Endothelial cell (in vitro differentiated cells): ENCODE measurements at regions not wholly inside any gene's neighbourhood (a gene's known extent, or its start where the extent isn't known, plus 50 kb on each side); places are given as distances from the start of the nearest gene placed in this dataset.

Source experiments
- DNase-seq: peaks from one replicate; pipeline ENCODE4 v3.0.0; 2021; ENCODE audit warnings: low spot score
- H3K27ac Mint-ChIP-seq: one replicate; pipeline ENCODE4 v1.8.0; 2021; ENCODE audit warnings: mixed read lengths, inconsistent platforms; ENCODE audit not compliant: unreplicated experiment
- H3K27me3 Mint-ChIP-seq: one replicate; pipeline ENCODE4 v1.8.0; 2021; ENCODE audit warnings: mild to moderate bottlenecking, moderate library complexity, mixed read lengths, inconsistent platforms; ENCODE audit not compliant: unreplicated experiment
- H3K36me3 Mint-ChIP-seq: one replicate; pipeline ENCODE4 v1.8.0; 2021; ENCODE audit warnings: mild to moderate bottlenecking, low read depth, mixed read lengths, inconsistent platforms; ENCODE audit not compliant: unreplicated experiment
- H3K4me1 Mint-ChIP-seq: one replicate; pipeline ENCODE4 v1.8.0; 2021; ENCODE audit warnings: mild to moderate bottlenecking, mixed read lengths, inconsistent platforms; ENCODE audit not compliant: unreplicated experiment
- H3K4me3 Mint-ChIP-seq: one replicate; pipeline ENCODE4 v1.8.0; 2021; ENCODE audit warnings: mild to moderate bottlenecking, mixed read lengths, inconsistent platforms; ENCODE audit not compliant: unreplicated experiment
- H3K9me3 Mint-ChIP-seq: one replicate; pipeline ENCODE4 v1.8.0; 2021; ENCODE audit warnings: mixed read lengths, inconsistent platforms; ENCODE audit not compliant: unreplicated experiment
- CTCF ChIP-seq: fragments of 200-600 bp; sonication (generic); IDR thresholded peaks from one replicate; pipeline ENCODE4 v1.5.0; 2021; ENCODE audit warnings: antibody characterized with exemption; ENCODE audit not compliant: unreplicated experiment

GRCh38 chr18:61697306-61697909 lies 195.4 kb downstream of the RNF152 start:
- Mint-ChIP-seq H3K4me1 (peaks cover 8% of the 10 kb centered on the region), H3K4me3 (no peak overlapping the region), H3K27me3 (peaks cover 1% of the 10 kb centered on the region), H3K9me3 (no peaks in the 10 kb centered on the region), H3K27ac (no peak overlapping the region), H3K36me3 (no peaks in the 10 kb centered on the region)
- TF ChIP-seq CTCF, result no peak
- no peak for DNase-seq

- peaks cover 8% of the 10 kb centered on the region for H3K4me1 Mint-ChIP-seq
- H3K9me3 Mint-ChIP-seq, result no peaks in the 10 kb centered on the region
- H3K27me3 Mint-ChIP-seq, result peaks cover 1% of the 10 kb centered on the region
- TF ChIP-seq CTCF, result no peak
- no peaks in the 10 kb centered on the region for H3K36me3 Mint-ChIP-seq
- DNase-seq, result no peak
- H3K4me3 Mint-ChIP-seq, result no peak overlapping the region
- no peak overlapping the region for H3K27ac Mint-ChIP-seq
Measured at GRCh38 chr18:61694236-61694635, 198.6 kb downstream of the RNF152 start.

- H3K27ac Mint-ChIP-seq, result no peak overlapping the region
- no peak for TF ChIP-seq CTCF
- DNase-seq, result no peak
- no peaks in the 10 kb centered on the region for H3K36me3 Mint-ChIP-seq
- no peaks in the 10 kb centered on the region for H3K9me3 Mint-ChIP-seq
- no peaks in the 10 kb centered on the region for H3K27me3 Mint-ChIP-seq
- no peak overlapping the region for H3K4me3 Mint-ChIP-seq
- H3K4me1 Mint-ChIP-seq, result peaks cover 4% of the 10 kb centered on the region
Measured at GRCh38 chr18:61690418-61691138, 202.2 kb downstream of the RNF152 start.

- H3K27me3 Mint-ChIP-seq, result no peaks in the 10 kb centered on the region
- no peaks in the 10 kb centered on the region for H3K9me3 Mint-ChIP-seq
- no peak overlapping the region for H3K4me3 Mint-ChIP-seq
- no peak for TF ChIP-seq CTCF
- no peaks in the 10 kb centered on the region for H3K36me3 Mint-ChIP-seq
- no peak overlapping the region for H3K27ac Mint-ChIP-seq
- H3K4me1 Mint-ChIP-seq, result no peaks in the 10 kb centered on the region
- DNase-seq, result no peak
Measured at GRCh38 chr18:61687317-61687716, 205.5 kb downstream of the RNF152 start.

GRCh38 chr18:61683856-61684255 lies 209.0 kb downstream of the RNF152 start:
- Mint-ChIP-seq H3K27me3 (peaks cover 1% of the 10 kb centered on the region), H3K36me3 (peaks cover 9% of the 10 kb centered on the region), H3K9me3 (peaks cover 5% of the 10 kb centered on the region), H3K27ac (no peak overlapping the region), H3K4me3 (no peak overlapping the region), H3K4me1 (no peaks in the 10 kb centered on the region)
- DNase-seq, result no peak
- no peak for TF ChIP-seq CTCF
